Thoracic aorta (tissue), 2 donors: ENCODE measurements at regions not wholly inside any gene's neighbourhood (a gene's known extent, or its start where the extent isn't known, plus 50 kb on each side); places are given as distances from the start of the nearest gene placed in this dataset.

Experiments
- ATAC-seq: fragments of 150-250 bp; one replicate; pipeline ENCODE4 v1.8.0; 2017; ENCODE audit warnings: low read depth; ENCODE audit not compliant: insufficient number of reproducible peaks, low FRiP score
- DNase-seq: peaks from one replicate; pipeline ENCODE4 v3.0.0-alpha.2; 2020; ENCODE audit warnings: low spot score
- H3K27ac ChIP-seq, 2 donors: fragments of 200-600 bp; sonication (generic); 1 replicate in 1 of 2; 2 replicates in 1 of 2; pipeline ENCODE4 v1.5.1; 2016; ENCODE audit warnings: mild to moderate bottlenecking in 2 of 2, moderate library complexity in 2 of 2
- H3K27me3 ChIP-seq: fragments of 200-600 bp; sonication (generic); replicated peaks from 2 replicates; pipeline ENCODE4 v1.6.0; 2016; ENCODE audit warnings: mild to moderate bottlenecking; ENCODE audit not compliant: insufficient read depth
- H3K36me3 ChIP-seq: fragments of 200-600 bp; sonication (generic); one replicate; pipeline ENCODE4 v1.5.1; 2016
- H3K4me1 ChIP-seq, 2 donors: fragments of 200-600 bp; sonication (generic); 1 replicate in 1 of 2; 2 replicates in 1 of 2; pipeline versions ENCODE4 v1.5.1 to v1.6.0; 2016; ENCODE audit warnings: low read depth in 2 of 2, mild to moderate bottlenecking in 1 of 2; ENCODE audit not compliant: control insufficient read depth in 1 of 2
- H3K4me3 ChIP-seq: fragments of 200-600 bp; sonication (generic); 2 replicates; pipeline ENCODE4 v1.5.1; 2016; ENCODE audit warnings: mild to moderate bottlenecking
- H3K9me3 ChIP-seq: fragments of 200-600 bp; sonication (generic); 2 replicates; pipeline ENCODE4 v1.5.1; 2016
- TF ChIP-seq, protein P1 (sequence below): fragments of 200-600 bp; sonication (generic); IDR thresholded peaks from one replicate; pipeline ENCODE4 v1.5.1; 2019; ENCODE audit warnings: antibody characterized with exemption

DNA sequence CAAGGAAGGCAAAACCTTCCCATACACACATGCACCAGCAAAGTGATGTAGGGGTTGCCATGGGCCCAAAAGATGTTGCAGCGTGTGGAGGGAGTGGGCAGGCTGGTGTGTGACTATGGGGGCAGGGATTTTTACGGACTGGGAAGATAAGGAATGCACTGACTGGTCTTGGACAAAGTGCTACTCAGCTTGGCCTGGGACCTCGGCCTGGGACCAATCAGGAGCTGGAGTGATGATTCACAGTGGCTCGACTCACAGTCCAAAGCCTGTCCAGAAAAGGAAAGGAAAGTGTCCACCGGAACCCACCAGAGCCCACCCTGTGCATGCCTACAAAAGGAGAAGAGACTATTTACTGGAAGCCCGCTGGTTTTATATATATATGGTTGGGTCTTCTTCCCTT, 567.0 kb upstream of the GNPDA2 start:
- H3K4me3 ChIP-seq: no peak overlapping the region
- no peak for DNase-seq

DNA sequence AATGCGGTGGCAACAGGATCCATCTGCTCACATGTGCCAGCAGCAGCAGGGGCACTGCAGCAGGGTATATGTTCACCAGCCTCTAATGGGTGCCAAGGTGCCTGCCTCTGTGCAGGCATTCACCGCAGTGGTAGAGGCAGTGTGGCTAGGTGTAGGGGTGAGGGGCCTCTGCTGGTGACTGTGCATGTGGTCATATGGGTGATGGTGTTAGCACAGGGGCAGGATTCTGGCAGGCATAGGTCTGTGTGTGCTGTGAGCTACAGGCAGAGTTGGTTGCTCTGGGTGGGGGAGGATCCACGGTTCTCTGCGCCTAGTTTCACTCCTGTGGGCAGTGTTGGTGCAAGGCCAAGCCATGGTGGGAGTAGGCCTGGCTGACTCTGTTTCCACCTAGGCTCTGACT, 566.5 kb upstream of the GNPDA2 start:
- Histone ChIP-seq H3K27ac (no peak overlapping the region), H3K4me3 (no peak overlapping the region), H3K9me3 (no peaks in the 10 kb centered on the region), H3K27me3 (no peaks in the 10 kb centered on the region), H3K36me3 (no peaks in the 10 kb centered on the region), H3K4me1 (no peaks in the 10 kb centered on the region)
- TF ChIP-seq, protein P1, sequence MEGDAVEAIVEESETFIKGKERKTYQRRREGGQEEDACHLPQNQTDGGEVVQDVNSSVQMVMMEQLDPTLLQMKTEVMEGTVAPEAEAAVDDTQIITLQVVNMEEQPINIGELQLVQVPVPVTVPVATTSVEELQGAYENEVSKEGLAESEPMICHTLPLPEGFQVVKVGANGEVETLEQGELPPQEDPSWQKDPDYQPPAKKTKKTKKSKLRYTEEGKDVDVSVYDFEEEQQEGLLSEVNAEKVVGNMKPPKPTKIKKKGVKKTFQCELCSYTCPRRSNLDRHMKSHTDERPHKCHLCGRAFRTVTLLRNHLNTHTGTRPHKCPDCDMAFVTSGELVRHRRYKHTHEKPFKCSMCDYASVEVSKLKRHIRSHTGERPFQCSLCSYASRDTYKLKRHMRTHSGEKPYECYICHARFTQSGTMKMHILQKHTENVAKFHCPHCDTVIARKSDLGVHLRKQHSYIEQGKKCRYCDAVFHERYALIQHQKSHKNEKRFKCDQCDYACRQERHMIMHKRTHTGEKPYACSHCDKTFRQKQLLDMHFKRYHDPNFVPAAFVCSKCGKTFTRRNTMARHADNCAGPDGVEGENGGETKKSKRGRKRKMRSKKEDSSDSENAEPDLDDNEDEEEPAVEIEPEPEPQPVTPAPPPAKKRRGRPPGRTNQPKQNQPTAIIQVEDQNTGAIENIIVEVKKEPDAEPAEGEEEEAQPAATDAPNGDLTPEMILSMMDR: no peak
- ATAC-seq: no peak
- DNase-seq: no peak

More for the DNA sequence above, 567.0 kb upstream of the GNPDA2 start:
- TF ChIP-seq, protein P1: no peak
- no peaks in the 10 kb centered on the region for H3K27me3 ChIP-seq
- H3K9me3 ChIP-seq: no peaks in the 10 kb centered on the region
- no peaks in the 10 kb centered on the region for H3K36me3 ChIP-seq
- H3K27ac ChIP-seq: no peak overlapping the region
- no peak for ATAC-seq
- no peaks in the 10 kb centered on the region for H3K4me1 ChIP-seq

DNA sequence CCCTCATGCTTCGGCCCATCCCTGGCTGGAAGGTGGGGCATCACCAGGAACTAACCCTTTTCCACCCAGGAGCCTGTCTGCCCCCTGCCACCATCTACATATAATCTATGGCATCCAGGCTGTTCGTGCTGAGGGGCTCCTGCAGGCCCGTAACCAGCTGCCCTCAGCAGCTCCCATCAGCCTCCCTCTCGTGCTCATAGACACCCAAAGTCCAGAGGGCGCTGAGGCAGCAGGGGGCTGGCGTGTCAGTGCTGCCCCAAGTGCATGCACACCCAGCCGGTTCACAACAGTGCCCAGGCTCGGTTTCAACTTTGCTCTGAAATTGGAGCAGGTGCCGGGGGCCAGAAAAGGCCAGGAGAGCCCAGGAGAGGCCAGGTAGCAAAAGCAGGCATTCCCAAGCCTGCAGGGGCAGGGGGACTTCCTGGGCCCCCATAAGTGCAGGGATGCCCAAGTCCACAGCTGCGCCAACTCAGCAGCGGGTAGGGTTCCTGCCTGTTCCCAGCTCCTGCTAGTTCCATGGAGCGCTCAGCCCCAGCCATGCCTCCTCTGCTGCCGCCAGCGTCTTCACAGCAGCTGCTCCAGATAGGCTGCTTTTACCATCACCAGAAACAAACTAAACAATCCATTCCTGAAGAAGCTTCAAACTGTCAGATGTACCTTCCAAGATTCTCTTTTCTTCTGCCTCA, 558.2 kb upstream of the GNPDA2 start:
- H3K4me3 ChIP-seq: no peak overlapping the region
- no peaks in the 10 kb centered on the region for H3K4me1 ChIP-seq
- no peaks in the 10 kb centered on the region for H3K36me3 ChIP-seq
- no peak for ATAC-seq
- no peak overlapping the region for H3K27ac ChIP-seq
- no peaks in the 10 kb centered on the region for H3K27me3 ChIP-seq
- no peak for DNase-seq
- TF ChIP-seq, protein P1: no peak
- no peaks in the 10 kb centered on the region for H3K9me3 ChIP-seq

DNA sequence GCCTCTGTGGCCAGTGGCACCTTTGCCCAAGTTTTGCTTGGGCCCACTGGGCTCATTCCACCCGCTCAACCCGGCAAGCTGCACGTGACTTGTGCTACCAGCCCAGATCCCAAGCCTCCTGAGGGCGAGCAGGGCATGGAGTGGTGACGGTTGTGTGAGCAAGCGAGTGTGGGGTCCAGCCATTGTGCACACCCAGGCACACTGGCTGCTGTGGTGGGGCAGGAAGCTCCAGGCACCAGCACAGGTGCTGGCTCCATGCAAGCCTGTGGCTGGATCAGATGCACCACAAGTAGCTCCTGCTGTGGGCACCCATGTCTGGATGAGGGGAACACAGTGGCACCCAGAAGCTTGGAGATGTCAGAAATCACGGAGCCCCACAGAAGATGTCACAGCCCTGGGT, 557.0 kb upstream of the GNPDA2 start:
- Histone ChIP-seq H3K36me3 (no peaks in the 10 kb centered on the region), H3K4me3 (no peak overlapping the region), H3K9me3 (no peaks in the 10 kb centered on the region), H3K27ac (no peak overlapping the region), H3K27me3 (no peaks in the 10 kb centered on the region), H3K4me1 (no peaks in the 10 kb centered on the region)
- DNase-seq: no peak
- TF ChIP-seq, protein P1: no peak
- no peak for ATAC-seq

DNA sequence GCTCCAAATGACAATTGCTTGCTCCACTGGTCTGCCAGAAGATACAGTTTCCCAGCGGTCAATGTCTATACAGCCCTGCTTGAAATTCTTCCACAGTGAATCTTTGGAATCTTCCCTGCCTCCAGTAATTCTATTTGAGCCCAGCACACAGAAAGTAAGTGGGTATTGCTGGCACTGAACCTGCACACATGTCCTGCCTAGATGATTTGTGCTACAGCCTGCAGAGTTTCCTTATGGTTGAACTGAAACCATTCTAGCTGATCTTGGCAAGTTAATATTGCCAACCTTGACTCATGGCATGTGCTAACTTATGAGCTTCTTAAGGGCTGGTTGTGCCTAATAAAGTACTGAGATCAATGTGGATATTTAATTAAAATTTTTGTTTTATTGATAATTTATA, 553.8 kb upstream of the GNPDA2 start:
- no peaks in the 10 kb centered on the region for H3K36me3 ChIP-seq
- no peaks in the 10 kb centered on the region for H3K27me3 ChIP-seq
- no peaks in the 10 kb centered on the region for H3K9me3 ChIP-seq
- ATAC-seq: no peak
- H3K4me3 ChIP-seq: no peak overlapping the region
- no peaks in the 10 kb centered on the region for H3K4me1 ChIP-seq
- DNase-seq: no peak
- no peak overlapping the region for H3K27ac ChIP-seq
- TF ChIP-seq, protein P1: no peak
